ENCODE measurements at regions not wholly inside any gene's neighbourhood (a gene's known extent, or its start where the extent isn't known, plus 50 kb on each side); places are given as distances from the start of the nearest gene placed in this dataset.

DNA sequence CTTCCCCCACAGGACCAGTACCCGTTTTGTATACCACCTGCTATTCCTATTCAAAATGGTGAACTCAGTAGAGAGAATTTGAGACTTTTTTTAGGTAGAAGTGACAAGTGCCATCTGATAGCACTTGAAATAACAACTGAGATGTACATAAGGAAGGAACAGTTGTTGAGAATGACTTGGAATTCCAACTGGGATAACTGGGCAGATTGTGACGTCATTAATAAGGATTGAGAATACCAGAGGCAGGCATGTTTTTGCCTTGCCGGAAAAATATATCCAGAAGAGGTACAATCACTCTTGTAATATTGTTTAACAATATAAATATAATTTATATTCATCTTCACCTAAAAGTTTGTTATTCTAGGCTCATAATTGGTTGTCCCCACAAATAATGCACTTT is 454.1 kb upstream of the RGMA start:
- no peak overlapping the region for H3K4me3 ChIP-seq (ENCODE audit: low read depth, poor library complexity, severe bottlenecking)
- no peak for DNase-seq (ENCODE audit: low spot score in 2 of 2)
- 69 to 88% methylated on average over 3 of the region's 3 CpGs for WGBS, 2 donors
- TF ChIP-seq, protein P1, sequence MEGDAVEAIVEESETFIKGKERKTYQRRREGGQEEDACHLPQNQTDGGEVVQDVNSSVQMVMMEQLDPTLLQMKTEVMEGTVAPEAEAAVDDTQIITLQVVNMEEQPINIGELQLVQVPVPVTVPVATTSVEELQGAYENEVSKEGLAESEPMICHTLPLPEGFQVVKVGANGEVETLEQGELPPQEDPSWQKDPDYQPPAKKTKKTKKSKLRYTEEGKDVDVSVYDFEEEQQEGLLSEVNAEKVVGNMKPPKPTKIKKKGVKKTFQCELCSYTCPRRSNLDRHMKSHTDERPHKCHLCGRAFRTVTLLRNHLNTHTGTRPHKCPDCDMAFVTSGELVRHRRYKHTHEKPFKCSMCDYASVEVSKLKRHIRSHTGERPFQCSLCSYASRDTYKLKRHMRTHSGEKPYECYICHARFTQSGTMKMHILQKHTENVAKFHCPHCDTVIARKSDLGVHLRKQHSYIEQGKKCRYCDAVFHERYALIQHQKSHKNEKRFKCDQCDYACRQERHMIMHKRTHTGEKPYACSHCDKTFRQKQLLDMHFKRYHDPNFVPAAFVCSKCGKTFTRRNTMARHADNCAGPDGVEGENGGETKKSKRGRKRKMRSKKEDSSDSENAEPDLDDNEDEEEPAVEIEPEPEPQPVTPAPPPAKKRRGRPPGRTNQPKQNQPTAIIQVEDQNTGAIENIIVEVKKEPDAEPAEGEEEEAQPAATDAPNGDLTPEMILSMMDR (IDR thresholded peaks at IDR 0.05): no peak
- TF ChIP-seq POLR2A (IDR thresholded peaks at IDR 0.05): no peak
- intact Hi-C loops (cut with DNase I; ENCODE audit: low total_unique reads): no loop called here

DNA sequence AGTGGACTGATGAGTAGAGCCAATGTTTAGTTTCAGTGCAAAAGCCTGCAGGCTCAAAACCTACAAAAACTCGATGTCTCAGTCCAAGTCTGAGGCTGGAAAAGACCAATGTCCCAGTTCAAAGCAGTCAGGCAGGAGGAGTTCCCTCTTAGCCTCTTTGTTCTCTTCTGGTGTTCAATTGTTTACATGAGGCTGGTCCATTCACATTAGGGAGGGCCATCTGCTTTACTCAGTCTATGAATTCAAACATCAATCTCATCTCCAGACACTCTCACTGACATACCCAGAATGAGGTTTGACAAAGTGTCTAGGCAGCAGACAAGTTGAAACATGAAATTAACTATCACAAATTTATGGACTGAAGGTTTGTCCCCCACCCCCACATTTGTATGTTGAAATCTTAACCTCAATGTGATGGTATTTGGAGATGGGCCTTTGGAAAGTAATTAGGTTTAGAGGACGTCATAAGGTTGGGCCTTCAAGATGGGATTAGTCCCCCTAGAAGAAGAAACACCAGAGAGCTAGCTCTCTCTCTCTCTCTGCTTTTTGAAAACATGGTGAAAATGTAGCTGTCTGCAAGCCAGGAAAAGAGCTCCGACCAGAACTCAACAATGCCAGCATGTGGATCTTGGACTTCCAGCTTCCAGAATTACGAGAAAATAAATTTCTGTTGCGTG is 438.5 kb upstream of the RGMA start:
- DNase-seq (ENCODE audit: low spot score in 2 of 2): no peak
- intact Hi-C loops (cut with DNase I; ENCODE audit: low total_unique reads): no loop called here
- no peak overlapping the region for H3K4me3 ChIP-seq (ENCODE audit: low read depth, poor library complexity, severe bottlenecking)
- TF ChIP-seq POLR2A (IDR thresholded peaks at IDR 0.05): no peak
- TF ChIP-seq, protein P1 (IDR thresholded peaks at IDR 0.05): no peak
- WGBS, 2 donors: 64 to 73% methylated on average over 5 of the region's 5 CpGs

DNA sequence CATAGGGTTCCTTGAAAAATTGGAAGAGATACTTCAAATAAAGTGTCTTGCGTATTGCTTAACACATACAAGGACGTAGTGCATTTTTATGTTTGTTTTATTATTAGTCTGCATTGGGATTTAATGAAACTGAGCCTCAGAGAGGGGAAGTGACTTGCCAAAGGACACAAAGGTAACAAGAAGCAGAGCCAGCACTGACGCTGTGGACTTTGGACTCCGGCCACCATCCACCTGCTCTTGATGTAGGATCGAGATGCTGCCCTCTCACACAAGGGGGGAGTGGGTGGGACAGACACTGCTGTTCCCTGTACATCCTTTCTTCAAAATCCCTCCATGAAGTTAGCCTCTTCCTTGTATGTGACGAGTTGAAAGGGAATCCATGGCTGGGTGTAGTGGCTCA is 435.4 kb upstream of the RGMA start:
- TF ChIP-seq POLR2A (IDR thresholded peaks at IDR 0.05): no peak
- TF ChIP-seq, protein P1 (IDR thresholded peaks at IDR 0.05): no peak

DNA sequence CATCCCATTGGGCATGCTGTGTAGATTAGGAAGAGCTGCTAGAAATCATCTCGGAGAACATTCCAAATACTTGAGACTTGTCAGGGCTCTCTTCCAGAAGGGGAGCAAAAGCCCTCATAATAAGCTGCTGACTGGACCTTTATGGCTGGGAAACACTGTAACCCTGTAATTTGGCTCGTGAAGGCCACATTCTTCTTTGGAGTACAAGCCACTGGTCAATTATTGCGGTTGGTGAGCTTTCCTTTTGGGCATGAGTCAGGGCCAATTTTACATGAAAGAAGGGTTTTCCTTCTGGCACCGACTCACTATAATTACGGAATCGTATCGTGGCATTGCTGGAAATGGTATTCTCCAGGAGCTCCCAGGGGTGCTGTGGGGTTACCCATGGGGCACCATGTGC is 434.5 kb upstream of the RGMA start:
- intact Hi-C loops (cut with DNase I; ENCODE audit: low total_unique reads): no loop called here
- TF ChIP-seq, protein P1 (IDR thresholded peaks at IDR 0.05): no peak
- TF ChIP-seq POLR2A (IDR thresholded peaks at IDR 0.05): no peak
- no peak overlapping the region for H3K4me3 ChIP-seq (ENCODE audit: low read depth, poor library complexity, severe bottlenecking)
- DNase-seq (ENCODE audit: low spot score in 2 of 2): no peak
- 23 to 33% methylated on average over 7 of the region's 7 CpGs for WGBS, 2 donors

More for the DNA sequence above, 435.4 kb upstream of the RGMA start:
- no peak overlapping the region for H3K4me3 ChIP-seq (ENCODE audit: low read depth, poor library complexity, severe bottlenecking)
- intact Hi-C loops (cut with DNase I; ENCODE audit: low total_unique reads): no loop called here
- no peak for DNase-seq (ENCODE audit: low spot score in 2 of 2)
- WGBS, 2 donors: 68 to 76% methylated on average over 6 of the region's 6 CpGs

DNA sequence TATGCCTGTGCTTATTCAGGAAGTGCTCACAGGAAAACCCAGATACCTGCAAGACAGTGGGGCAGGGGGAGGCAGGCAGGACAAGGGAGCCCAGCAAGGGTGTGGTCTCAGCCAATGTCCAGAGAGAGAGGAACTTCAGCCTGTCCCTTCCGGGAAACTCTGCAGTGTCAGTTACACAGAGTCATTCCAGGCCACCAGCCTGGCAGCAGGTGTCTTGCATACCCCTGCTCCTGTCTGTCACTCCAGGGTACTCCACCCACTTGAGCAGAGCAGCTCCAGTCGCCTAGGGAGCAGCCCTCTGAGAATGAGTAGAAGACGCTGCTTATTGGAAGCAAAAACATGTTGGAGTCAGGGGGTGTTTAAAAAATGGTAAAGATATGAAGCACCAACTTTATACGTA is 431.2 kb upstream of the RGMA start:
- intact Hi-C loops (cut with DNase I; ENCODE audit: low total_unique reads): no loop called here
- no peak overlapping the region for H3K4me3 ChIP-seq (ENCODE audit: low read depth, poor library complexity, severe bottlenecking)
- DNase-seq (ENCODE audit: low spot score in 2 of 2): no peak
- TF ChIP-seq, protein P1 (IDR thresholded peaks at IDR 0.05): no peak
- no peak for TF ChIP-seq POLR2A (IDR thresholded peaks at IDR 0.05)
- WGBS, 2 donors: 81 to 89% methylated on average over 4 of the region's 4 CpGs

DNA sequence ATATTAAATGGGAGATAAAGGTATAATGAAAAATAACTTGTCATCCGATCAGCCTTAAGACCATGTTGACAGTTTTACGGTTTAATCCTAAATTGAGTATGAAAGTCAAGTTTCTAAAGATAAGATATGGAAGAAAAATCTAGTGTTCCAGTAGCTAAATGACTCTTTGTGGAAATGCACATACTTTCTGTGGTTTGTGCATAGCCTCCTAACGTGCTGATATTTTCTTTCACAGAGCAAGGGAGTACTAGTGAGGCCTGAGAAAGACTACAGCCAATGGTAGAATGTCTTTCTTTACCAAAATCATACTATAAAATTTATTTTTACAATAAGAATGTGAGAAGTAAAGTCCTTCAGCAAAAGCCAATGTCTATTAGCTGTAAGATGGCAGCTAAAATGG is 430.6 kb upstream of the RGMA start:
- 70 to 85% methylated on average over 3 of the region's 3 CpGs for WGBS, 2 donors
- DNase-seq (ENCODE audit: low spot score in 2 of 2): no peak
- no peak overlapping the region for H3K4me3 ChIP-seq (ENCODE audit: low read depth, poor library complexity, severe bottlenecking)
- no peak for TF ChIP-seq POLR2A (IDR thresholded peaks at IDR 0.05)
- TF ChIP-seq, protein P1 (IDR thresholded peaks at IDR 0.05): no peak
- intact Hi-C loops (cut with DNase I; ENCODE audit: low total_unique reads): no loop called here
